Liver (tissue), 8 donors: ENCODE measurements at regions not wholly inside any gene's neighbourhood (a gene's known extent, or its start where the extent isn't known, plus 50 kb on each side); places are given as distances from the start of the nearest gene placed in this dataset.

Experiments
- DNase-seq: peaks from one replicate; pipeline ENCODE4 v3.0.0-alpha.2; 2017; ENCODE audit warnings: low spot score
- H3K27ac ChIP-seq, 2 donors: one replicate each; pipeline ENCODE4 v1.7.0; 2013; ENCODE audit warnings: inconsistent platforms in 2 of 2, low read length in 2 of 2, control low read depth in 1 of 2, low read depth in 1 of 2, mild to moderate bottlenecking in 1 of 2
- H3K27me3 ChIP-seq, 4 donors: one replicate each; pipeline versions ENCODE4 v1.6.1 to v1.7.0; 2013; ENCODE audit warnings: low read length in 3 of 4, inconsistent platforms in 1 of 4, mild to moderate bottlenecking in 1 of 4, moderate library complexity in 1 of 4; ENCODE audit not compliant: control insufficient read depth in 4 of 4, insufficient read depth in 4 of 4
- H3K36me3 ChIP-seq, 4 donors: one replicate each; pipeline versions ENCODE4 v1.6.1 to v1.7.0; 2013; ENCODE audit warnings: low read length in 3 of 4, mild to moderate bottlenecking in 3 of 4, low read depth in 1 of 4, moderate library complexity in 1 of 4; ENCODE audit not compliant: control insufficient read depth in 4 of 4, insufficient read depth in 3 of 4
- H3K4me1 ChIP-seq, 4 donors: one replicate each; pipeline versions ENCODE4 v1.6.1 to v1.7.0; 2013; ENCODE audit warnings: low read length in 3 of 4, mild to moderate bottlenecking in 3 of 4, moderate library complexity in 1 of 4; ENCODE audit not compliant: control insufficient read depth in 4 of 4, insufficient read depth in 4 of 4
- H3K4me3 ChIP-seq, 3 donors: one replicate each; pipeline versions ENCODE4 v1.6.1 to v1.7.0; 2013; ENCODE audit warnings: low read length in 3 of 3, control low read depth in 1 of 3, low read depth in 1 of 3, mild to moderate bottlenecking in 1 of 3
- H3K9ac ChIP-seq, 2 donors: one replicate each; pipeline ENCODE4 v1.7.0; 2013; ENCODE audit warnings: low read length in 2 of 2, mild to moderate bottlenecking in 2 of 2, moderate library complexity in 2 of 2, control low read depth in 1 of 2, low read depth in 1 of 2
- H3K9me3 ChIP-seq, 4 donors: one replicate each; pipeline versions ENCODE4 v1.6.1 to v1.7.0; 2013; ENCODE audit warnings: low read length in 3 of 4; ENCODE audit not compliant: control insufficient read depth in 4 of 4
- CTCF ChIP-seq: fragments of 150-350 bp; IDR thresholded peaks from 2 replicates; pipeline ENCODE4 v1.5.1; 2017; ENCODE audit warnings: improper control_type of control experiment, low read depth, low read length; ENCODE audit not compliant: missing input control
- FOXA1 ChIP-seq: IDR thresholded peaks from 2 replicates; pipeline ENCODE4 v1.6.1; 2016; ENCODE audit warnings: antibody characterized with exemption
- FOXA2 ChIP-seq: IDR thresholded peaks from 2 replicates; pipeline ENCODE4 v1.6.1; 2016; ENCODE audit warnings: antibody characterized with exemption
- GABPA ChIP-seq, 2 donors: IDR thresholded peaks in 1 of 2; conservative IDR thresholded peaks in 1 of 2; 2 replicates each; pipeline ENCODE4 v1.6.1; 2016; ENCODE audit warnings: antibody characterized with exemption in 2 of 2, mild to moderate bottlenecking in 1 of 2, moderate library complexity in 1 of 2
- HNF4A ChIP-seq, 2 donors: conservative IDR thresholded peaks; 2 replicates each; pipeline ENCODE4 v1.6.1; 2016; ENCODE audit warnings: antibody characterized with exemption in 2 of 2, mild to moderate bottlenecking in 2 of 2
- HNF4G ChIP-seq: IDR thresholded peaks from 2 replicates; pipeline ENCODE4 v1.6.1; 2016; ENCODE audit warnings: antibody characterized with exemption
- JUND ChIP-seq, 2 donors: IDR thresholded peaks; 2 replicates each; pipeline ENCODE4 v1.6.1; 2016; ENCODE audit warnings: antibody characterized with exemption in 2 of 2
- NR2F2 ChIP-seq: IDR thresholded peaks from 2 replicates; pipeline ENCODE4 v1.6.1; 2016; ENCODE audit warnings: antibody characterized with exemption
- RAD21 ChIP-seq, 2 donors: IDR thresholded peaks; 2 replicates each; pipeline ENCODE4 v1.6.1; 2016; ENCODE audit warnings: antibody characterized with exemption in 2 of 2, mild to moderate bottlenecking in 2 of 2
- RXRA ChIP-seq, 2 donors: IDR thresholded peaks; 2 replicates each; pipeline ENCODE4 v1.6.1; 2017 to 2018; ENCODE audit warnings: antibody characterized with exemption in 2 of 2, mild to moderate bottlenecking in 1 of 2
- SP1 ChIP-seq: IDR thresholded peaks from 2 replicates; pipeline ENCODE4 v1.6.1; 2018; ENCODE audit warnings: antibody characterized with exemption, mild to moderate bottlenecking
- TAF1 ChIP-seq: conservative IDR thresholded peaks from 2 replicates; pipeline ENCODE4 v1.6.1; 2016; ENCODE audit warnings: antibody characterized with exemption, mild to moderate bottlenecking
- YY1 ChIP-seq: IDR thresholded peaks from 2 replicates; pipeline ENCODE4 v1.6.1; 2016; ENCODE audit warnings: antibody characterized with exemption, mild to moderate bottlenecking
- WGBS: extraction: QIAGEN DNeasy Blood & Tissue Kit; methylation state at CpG from one replicate; pipeline ENCODE4 v1.1.7; 2013; 5-methylcytosine and 5-hydroxymethylcytosine counted together
- TF ChIP-seq, protein P1 (sequence below): IDR thresholded peaks from 2 replicates; pipeline ENCODE4 v1.6.1; 2016; ENCODE audit warnings: antibody characterized with exemption
- TF ChIP-seq, protein P2 (sequence below): IDR thresholded peaks from 2 replicates; pipeline ENCODE4 v1.6.1; 2016; ENCODE audit warnings: antibody characterized with exemption, mild to moderate bottlenecking
- TF ChIP-seq, protein P3 (sequence below): IDR thresholded peaks from 2 replicates; pipeline ENCODE4 v1.6.1; 2016; ENCODE audit warnings: antibody characterized with exemption
- donor health status: healthy.
- donor health status: healthy.
- donor health status: healthy.
- donor health status: healthy.
- donor health status: healthy.

DNA sequence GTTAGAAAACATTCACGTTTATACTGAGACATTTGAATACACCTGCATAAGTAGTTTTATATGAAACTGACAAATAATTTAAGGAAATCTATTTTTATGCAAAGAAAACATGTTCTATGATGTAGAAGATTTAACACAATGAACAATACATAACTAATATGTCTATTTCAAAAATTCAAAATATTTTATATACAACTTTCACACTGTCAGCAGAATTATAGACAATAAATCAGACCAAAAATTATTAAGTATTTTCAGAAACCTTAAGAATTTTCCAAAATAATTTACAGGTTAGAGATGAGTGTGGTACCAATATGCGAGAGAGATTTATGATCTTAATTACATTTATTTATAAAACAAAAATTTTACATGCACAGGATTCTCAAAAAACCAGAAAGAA is 1561.0 kb upstream of the ZEB2 start:
- WGBS, result 87% methylated on average over 2 of the region's 2 CpGs
- no peak overlapping the region for H3K4me3 ChIP-seq
- TF ChIP-seq, protein P1, sequence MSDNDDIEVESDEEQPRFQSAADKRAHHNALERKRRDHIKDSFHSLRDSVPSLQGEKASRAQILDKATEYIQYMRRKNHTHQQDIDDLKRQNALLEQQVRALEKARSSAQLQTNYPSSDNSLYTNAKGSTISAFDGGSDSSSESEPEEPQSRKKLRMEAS, result no peak
- TF ChIP-seq, protein P2, sequence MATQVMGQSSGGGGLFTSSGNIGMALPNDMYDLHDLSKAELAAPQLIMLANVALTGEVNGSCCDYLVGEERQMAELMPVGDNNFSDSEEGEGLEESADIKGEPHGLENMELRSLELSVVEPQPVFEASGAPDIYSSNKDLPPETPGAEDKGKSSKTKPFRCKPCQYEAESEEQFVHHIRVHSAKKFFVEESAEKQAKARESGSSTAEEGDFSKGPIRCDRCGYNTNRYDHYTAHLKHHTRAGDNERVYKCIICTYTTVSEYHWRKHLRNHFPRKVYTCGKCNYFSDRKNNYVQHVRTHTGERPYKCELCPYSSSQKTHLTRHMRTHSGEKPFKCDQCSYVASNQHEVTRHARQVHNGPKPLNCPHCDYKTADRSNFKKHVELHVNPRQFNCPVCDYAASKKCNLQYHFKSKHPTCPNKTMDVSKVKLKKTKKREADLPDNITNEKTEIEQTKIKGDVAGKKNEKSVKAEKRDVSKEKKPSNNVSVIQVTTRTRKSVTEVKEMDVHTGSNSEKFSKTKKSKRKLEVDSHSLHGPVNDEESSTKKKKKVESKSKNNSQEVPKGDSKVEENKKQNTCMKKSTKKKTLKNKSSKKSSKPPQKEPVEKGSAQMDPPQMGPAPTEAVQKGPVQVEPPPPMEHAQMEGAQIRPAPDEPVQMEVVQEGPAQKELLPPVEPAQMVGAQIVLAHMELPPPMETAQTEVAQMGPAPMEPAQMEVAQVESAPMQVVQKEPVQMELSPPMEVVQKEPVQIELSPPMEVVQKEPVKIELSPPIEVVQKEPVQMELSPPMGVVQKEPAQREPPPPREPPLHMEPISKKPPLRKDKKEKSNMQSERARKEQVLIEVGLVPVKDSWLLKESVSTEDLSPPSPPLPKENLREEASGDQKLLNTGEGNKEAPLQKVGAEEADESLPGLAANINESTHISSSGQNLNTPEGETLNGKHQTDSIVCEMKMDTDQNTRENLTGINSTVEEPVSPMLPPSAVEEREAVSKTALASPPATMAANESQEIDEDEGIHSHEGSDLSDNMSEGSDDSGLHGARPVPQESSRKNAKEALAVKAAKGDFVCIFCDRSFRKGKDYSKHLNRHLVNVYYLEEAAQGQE, result no peak
- TF ChIP-seq FOXA2 (no peak), FOXA1 (no peak), GABPA (IDR thresholded peaks at IDR 0.05 in 1 of 2, conservative IDR thresholded peaks at IDR 0.05 in 1 of 2) (no peak), YY1 (no peak), RXRA (IDR thresholded peaks at IDR 0.05) (no peak), JUND (IDR thresholded peaks at IDR 0.05) (no peak), HNF4A (conservative IDR thresholded peaks at IDR 0.05) (no peak), RAD21 (IDR thresholded peaks at IDR 0.05) (no peak), HNF4G (no peak), TAF1 (no peak), NR2F2 (no peak), CTCF (no peak)
- H3K9ac ChIP-seq, result no peak overlapping the region
- no peaks in the 10 kb centered on the region for H3K4me1 ChIP-seq
- no peaks in the 10 kb centered on the region for H3K36me3 ChIP-seq
- no peak overlapping the region for H3K27ac ChIP-seq
- DNase-seq, result no peak
- no peaks in the 10 kb centered on the region for H3K9me3 ChIP-seq
- H3K27me3 ChIP-seq, result no peaks in the 10 kb centered on the region

GRCh38 chr2:146079216-146079615 is 1559.3 kb upstream of the ZEB2 start:
- Histone ChIP-seq H3K9me3 (no peaks in the 10 kb centered on the region), H3K4me3 (no peak overlapping the region), H3K27ac (no peak overlapping the region), H3K9ac (no peak overlapping the region), H3K36me3 (no peaks in the 10 kb centered on the region), H3K4me1 (no peaks in the 10 kb centered on the region), H3K27me3 (no peaks in the 10 kb centered on the region)
- DNase-seq, result no peak
- 67% methylated on average over 1 of the region's 1 CpG for WGBS
- TF ChIP-seq FOXA1, result no peak
- TF ChIP-seq, protein P2, result no peak
- TF ChIP-seq HNF4A (conservative IDR thresholded peaks at IDR 0.05), result no peak
- TF ChIP-seq, protein P3, sequence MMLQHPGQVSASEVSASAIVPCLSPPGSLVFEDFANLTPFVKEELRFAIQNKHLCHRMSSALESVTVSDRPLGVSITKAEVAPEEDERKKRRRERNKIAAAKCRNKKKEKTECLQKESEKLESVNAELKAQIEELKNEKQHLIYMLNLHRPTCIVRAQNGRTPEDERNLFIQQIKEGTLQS, result no peak
- TF ChIP-seq TAF1, result no peak
- no peak for TF ChIP-seq RAD21 (IDR thresholded peaks at IDR 0.05)
- no peak for TF ChIP-seq JUND (IDR thresholded peaks at IDR 0.05)
- no peak for TF ChIP-seq FOXA2
- no peak for TF ChIP-seq CTCF
- TF ChIP-seq, protein P1, result no peak
- no peak for TF ChIP-seq SP1
